ENCODE measurements at regions not wholly inside any gene's neighbourhood (a gene's known extent, or its start where the extent isn't known, plus 50 kb on each side); places are given as distances from the start of the nearest gene placed in this dataset.

GRCh38 chr2:176388861-176389260, 119.6 kb downstream of the MTX2 start:
- no peak for DNase-seq (ENCODE audit: low spot score)

- DNase-seq (ENCODE audit: low spot score), result no peak
These were observed 121.3 kb downstream of the MTX2 start for GRCh38 chr2:176390276-176391147.

GRCh38 chr2:176391148-176391419, 121.8 kb downstream of the MTX2 start:
- DNase-seq (ENCODE audit: low spot score), result no peak

- DNase-seq (ENCODE audit: low spot score), result no peak
These were observed 123.0 kb downstream of the MTX2 start for GRCh38 chr2:176392249-176392648.

- DNase-seq (ENCODE audit: low spot score), result no peak
These were observed 123.6 kb downstream of the MTX2 start for GRCh38 chr2:176392744-176393414.

GRCh38 chr2:176395273-176395854, 126.1 kb downstream of the MTX2 start:
- no peak for DNase-seq (ENCODE audit: low spot score)

GRCh38 chr2:176398243-176399073, 129.2 kb downstream of the MTX2 start:
- no peak for DNase-seq (ENCODE audit: low spot score)

GRCh38 chr2:176399074-176399598, 129.9 kb downstream of the MTX2 start:
- no peak for DNase-seq (ENCODE audit: low spot score)

GRCh38 chr2:176405477-176405876, 136.2 kb downstream of the MTX2 start:
- no peak for DNase-seq (ENCODE audit: low spot score)

- DNase-seq (ENCODE audit: low spot score), result no peak
These were observed 138.5 kb downstream of the MTX2 start for GRCh38 chr2:176407706-176408105.

- no peak for DNase-seq (ENCODE audit: low spot score)
These were observed 140.4 kb downstream of the MTX2 start for GRCh38 chr2:176409671-176410070.

GRCh38 chr2:176412136-176412535, 142.9 kb downstream of the MTX2 start:
- DNase-seq (ENCODE audit: low spot score), result no peak

- DNase-seq (ENCODE audit: low spot score), result no peak
These were observed 144.5 kb downstream of the MTX2 start for GRCh38 chr2:176413786-176414185.

GRCh38 chr2:176414641-176415040, 145.4 kb downstream of the MTX2 start:
- no peak for DNase-seq (ENCODE audit: low spot score)

GRCh38 chr2:176415174-176415895, 146.1 kb downstream of the MTX2 start:
- no peak for DNase-seq (ENCODE audit: low spot score)

- no peak for DNase-seq (ENCODE audit: low spot score)
These were observed 146.8 kb downstream of the MTX2 start for GRCh38 chr2:176415937-176416499.

GRCh38 chr2:176418768-176419167, 149.5 kb downstream of the MTX2 start:
- DNase-seq (ENCODE audit: low spot score), result no peak

GRCh38 chr2:176419591-176420071, 150.4 kb downstream of the MTX2 start:
- DNase-seq (ENCODE audit: low spot score), result no peak

GRCh38 chr2:176421297-176422050, 152.2 kb downstream of the MTX2 start:
- DNase-seq (ENCODE audit: low spot score), result no peak

GRCh38 chr2:176423819-176424218, 154.6 kb downstream of the MTX2 start:
- no peak for DNase-seq (ENCODE audit: low spot score)
